Hepatocyte (in vitro differentiated cells): ENCODE measurements at regions not wholly inside any gene's neighbourhood (a gene's known extent, or its start where the extent isn't known, plus 50 kb on each side); places are given as distances from the start of the nearest gene placed in this dataset.
"Not testable (repeated sequence)": the region's sequence is repeated elsewhere in the genome, so short reads cannot be mapped to it uniquely, and the experiment has no call there.

Experiments
- DNase-seq: peaks from one replicate; pipeline ENCODE4 v3.0.0-alpha.2; 2016; ENCODE audit warnings: low spot score
- H2AFZ ChIP-seq: fragments of 200-600 bp; sonication (generic); 2 replicates; pipeline ENCODE4 v1.6.0; 2016; ENCODE audit warnings: antibody characterized with exemption, mild to moderate bottlenecking
- H3K27ac ChIP-seq: fragments of 200-600 bp; sonication (generic); 2 replicates; pipeline ENCODE4 v1.5.1; 2016; ENCODE audit warnings: mild to moderate bottlenecking
- H3K27me3 ChIP-seq: fragments of 200-600 bp; sonication (generic); 2 replicates; pipeline ENCODE4 v1.6.1; 2016
- H3K36me3 ChIP-seq: fragments of 200-600 bp; sonication (generic); replicated peaks from 2 replicates; pipeline ENCODE4 v1.5.1; 2016; ENCODE audit warnings: low read depth; ENCODE audit not compliant: insufficient read depth
- H3K4me1 ChIP-seq: fragments of 200-600 bp; sonication (generic); 2 replicates; pipeline ENCODE4 v1.5.1; 2016; ENCODE audit warnings: mild to moderate bottlenecking, moderate library complexity; ENCODE audit not compliant: insufficient read depth
- H3K4me2 ChIP-seq: fragments of 200-600 bp; sonication (generic); 2 replicates; pipeline ENCODE4 v1.6.0; 2016
- H3K4me3 ChIP-seq: fragments of 200-600 bp; sonication (generic); 2 replicates; pipeline ENCODE4 v1.5.1; 2016; ENCODE audit warnings: mild to moderate bottlenecking
- H3K79me2 ChIP-seq: fragments of 200-600 bp; sonication (generic); 2 replicates; pipeline ENCODE4 v1.6.0; 2017; ENCODE audit warnings: mild to moderate bottlenecking
- H3K9me2 ChIP-seq: fragments of 200-600 bp; sonication (generic); replicated peaks from 2 replicates; pipeline ENCODE4 v1.6.0; 2017; ENCODE audit warnings: mild to moderate bottlenecking; ENCODE audit not compliant: insufficient read depth
- H3K9me3 ChIP-seq: fragments of 200-600 bp; sonication (generic); 2 replicates; pipeline ENCODE4 v1.5.1; 2016; ENCODE audit warnings: low read depth, mild to moderate bottlenecking
- H4K20me1 ChIP-seq: fragments of 200-600 bp; sonication (generic); 2 replicates; pipeline ENCODE4 v1.6.0; 2016; ENCODE audit warnings: mild to moderate bottlenecking; ENCODE audit not compliant: insufficient read depth, poor library complexity, severe bottlenecking
- WGBS: methylation state at CpG from one replicate; pipeline ENCODE4 v1.1.6; 2016; ENCODE audit warnings: low lambda C conversion rate; ENCODE audit errors: missing lambda C conversion rate; 5-methylcytosine and 5-hydroxymethylcytosine counted together

- not testable (repeated sequence) for H3K36me3 ChIP-seq, H3K79me2 ChIP-seq, H3K27me3 ChIP-seq, H3K27ac ChIP-seq, H2AFZ ChIP-seq, H3K9me3 ChIP-seq, H4K20me1 ChIP-seq, H3K4me2 ChIP-seq, H3K9me2 ChIP-seq, H3K4me3 ChIP-seq, H3K4me1 ChIP-seq, DNase-seq
- 69% methylated on average over 1 of the region's 2 CpGs for WGBS
These were observed 136.5 kb downstream of the OR4F15 start for GRCh38 chr15:101948491-101949010.

GRCh38 chr15:101949380-101950065, 137.5 kb downstream of the OR4F15 start:
- not testable (repeated sequence) for H3K27ac ChIP-seq, H3K9me2 ChIP-seq, H3K27me3 ChIP-seq, H3K4me2 ChIP-seq, H3K79me2 ChIP-seq, H4K20me1 ChIP-seq, H3K36me3 ChIP-seq, H3K4me1 ChIP-seq, H2AFZ ChIP-seq, DNase-seq, H3K4me3 ChIP-seq, H3K9me3 ChIP-seq
- 92% methylated on average over 1 of the region's 1 CpG for WGBS

- H3K4me2 ChIP-seq, H3K4me3 ChIP-seq, H3K36me3 ChIP-seq, H3K79me2 ChIP-seq, H3K9me3 ChIP-seq, H3K4me1 ChIP-seq, H3K9me2 ChIP-seq, H3K27me3 ChIP-seq, DNase-seq, H4K20me1 ChIP-seq, H3K27ac ChIP-seq, H2AFZ ChIP-seq: not testable (repeated sequence)
- 52% methylated on average over 5 of the region's 7 CpGs for WGBS
These were observed 142.0 kb downstream of the OR4F15 start for GRCh38 chr15:101953993-101954392.

GRCh38 chr15:101955840-101956239, 143.8 kb downstream of the OR4F15 start:
- WGBS, result no CpG with 5 or more reads among the region's 8 CpGs
- H2AFZ ChIP-seq, H3K9me2 ChIP-seq, H3K27ac ChIP-seq, H3K79me2 ChIP-seq, H4K20me1 ChIP-seq, H3K9me3 ChIP-seq, H3K36me3 ChIP-seq, H3K4me2 ChIP-seq, H3K4me1 ChIP-seq, H3K4me3 ChIP-seq, H3K27me3 ChIP-seq, DNase-seq: not testable (repeated sequence)

GRCh38 chr15:101958656-101959055, 146.7 kb downstream of the OR4F15 start:
- H3K9me3 ChIP-seq, H3K4me3 ChIP-seq, H3K4me2 ChIP-seq, H3K9me2 ChIP-seq, H2AFZ ChIP-seq, H4K20me1 ChIP-seq, H3K27ac ChIP-seq, H3K79me2 ChIP-seq, H3K27me3 ChIP-seq, H3K4me1 ChIP-seq, DNase-seq, H3K36me3 ChIP-seq: not testable (repeated sequence)
- 69% methylated on average over 3 of the region's 4 CpGs for WGBS

- DNase-seq, H3K9me3 ChIP-seq, H3K4me3 ChIP-seq, H3K4me2 ChIP-seq, H3K4me1 ChIP-seq, H3K79me2 ChIP-seq, H4K20me1 ChIP-seq, H3K36me3 ChIP-seq, H3K27ac ChIP-seq, H3K9me2 ChIP-seq, H2AFZ ChIP-seq, H3K27me3 ChIP-seq: not testable (repeated sequence)
- under 1% methylated on average over 21 of the region's 48 CpGs for WGBS
These were observed 149.3 kb downstream of the OR4F15 start for GRCh38 chr15:101961263-101961662.

- H3K9me2 ChIP-seq, H4K20me1 ChIP-seq, H3K27me3 ChIP-seq, H2AFZ ChIP-seq, H3K4me1 ChIP-seq, DNase-seq, H3K79me2 ChIP-seq, H3K4me2 ChIP-seq, H3K36me3 ChIP-seq, H3K4me3 ChIP-seq, H3K9me3 ChIP-seq, H3K27ac ChIP-seq: not testable (repeated sequence)
- WGBS, result no CpG with 5 or more reads among the region's 41 CpGs
These were observed 149.8 kb downstream of the OR4F15 start for GRCh38 chr15:101961765-101962164.

GRCh38 chr15:101963687-101964086, 151.7 kb downstream of the OR4F15 start:
- DNase-seq, H3K4me1 ChIP-seq, H3K4me3 ChIP-seq, H3K27me3 ChIP-seq, H4K20me1 ChIP-seq, H3K9me2 ChIP-seq, H3K9me3 ChIP-seq, H3K27ac ChIP-seq, H3K79me2 ChIP-seq, H3K4me2 ChIP-seq, H3K36me3 ChIP-seq, H2AFZ ChIP-seq: not testable (repeated sequence)
- 100% methylated on average over 7 of the region's 8 CpGs for WGBS

- H3K27me3 ChIP-seq, H3K79me2 ChIP-seq, H2AFZ ChIP-seq, H3K4me3 ChIP-seq, H4K20me1 ChIP-seq, H3K4me1 ChIP-seq, H3K4me2 ChIP-seq, H3K36me3 ChIP-seq, DNase-seq, H3K9me3 ChIP-seq, H3K9me2 ChIP-seq, H3K27ac ChIP-seq: not testable (repeated sequence)
- 95% methylated on average over 2 of the region's 2 CpGs for WGBS
These were observed 153.4 kb downstream of the OR4F15 start for GRCh38 chr15:101965353-101965752.
